NOMO-1 treated with dmso at 0.1 percent for 144 hours (cell line): ENCODE measurements at regions not wholly inside any gene's neighbourhood (a gene's known extent, or its start where the extent isn't known, plus 50 kb on each side); places are given as distances from the start of the nearest gene placed in this dataset.

Experiments
- DNase-seq: peaks from one replicate; lab custom pipeline; 2025; ENCODE audit not compliant: unreplicated experiment; lab: John Stamatoyannopoulos, UW

- DNase-seq = no peak
Measured at GRCh38 chr18:25962919-25963318, 127.5 kb downstream of the SS18 start.

- DNase-seq = no peak
Measured at GRCh38 chr18:25962176-25962575, 128.2 kb downstream of the SS18 start.

- no peak for DNase-seq
Measured at GRCh38 chr18:25957017-25957416, 133.4 kb downstream of the SS18 start.

GRCh38 chr18:25953111-25953510, 137.3 kb downstream of the SS18 start:
- DNase-seq = no peak

GRCh38 chr18:25950321-25950720, 140.1 kb downstream of the SS18 start:
- no peak for DNase-seq

- no peak for DNase-seq
Measured at GRCh38 chr18:25946540-25946939, 143.9 kb downstream of the SS18 start.

GRCh38 chr18:25935356-25935755, 155.1 kb downstream of the SS18 start:
- no peak for DNase-seq

GRCh38 chr18:25931126-25931525, 159.3 kb downstream of the SS18 start:
- no peak for DNase-seq

- no peak for DNase-seq
Measured at GRCh38 chr18:25929787-25930186, 160.6 kb downstream of the SS18 start.

GRCh38 chr18:25927830-25928229, 162.6 kb downstream of the SS18 start:
- no peak for DNase-seq

- no peak for DNase-seq
Measured at GRCh38 chr18:25923193-25923592, 167.2 kb downstream of the SS18 start.

- DNase-seq = peak; percentile 12
Measured at GRCh38 chr18:25921677-25922421, 168.6 kb downstream of the SS18 start.

- no peak for DNase-seq
Measured at GRCh38 chr18:25915907-25916306, 174.5 kb downstream of the SS18 start.

GRCh38 chr18:25898965-25899364, 191.4 kb downstream of the SS18 start:
- DNase-seq = no peak

GRCh38 chr18:25896956-25897355, 193.5 kb downstream of the SS18 start:
- DNase-seq = no peak

- DNase-seq = peak; percentile 1
Measured at GRCh38 chr18:25896178-25896780, 194.1 kb downstream of the SS18 start.

- DNase-seq = no peak
Measured at GRCh38 chr18:25895518-25895917, 194.9 kb downstream of the SS18 start.

- no peak for DNase-seq
Measured at GRCh38 chr18:25886283-25886682, 204.1 kb downstream of the SS18 start.

- DNase-seq = no peak
Measured at GRCh38 chr18:25883091-25883490, 207.3 kb downstream of the SS18 start.

- no peak for DNase-seq
Measured at GRCh38 chr18:25881149-25881548, 209.3 kb downstream of the SS18 start.

- no peak for DNase-seq
Measured at GRCh38 chr18:25880441-25880840, 210.0 kb downstream of the SS18 start.

GRCh38 chr18:25876330-25876948, 214.0 kb downstream of the SS18 start:
- no peak for DNase-seq
